Kidney (tissue), 13 donors: ENCODE measurements at regions not wholly inside any gene's neighbourhood (a gene's known extent, or its start where the extent isn't known, plus 50 kb on each side); places are given as distances from the start of the nearest gene placed in this dataset.

Experiments used
- DNase-seq, 5 donors: peaks; one replicate each; pipeline ENCODE4 v3.0.0-alpha.2; 2013 to 2020
- FAIRE-seq: peaks from 2 replicates; lab custom pipeline; 2012; peaks lifted over from hg19 to GRCh38; lab: Jason Lieb, UNC
- H3K27ac ChIP-seq, 2 donors: one replicate each; pipeline ENCODE4 v1.7.0; 2013; ENCODE audit warnings: low read depth in 2 of 2, low read length in 2 of 2, inconsistent platforms in 1 of 2
- H3K27me3 ChIP-seq: one replicate; pipeline ENCODE4 v1.7.1; 2013; ENCODE audit warnings: low read length, inconsistent platforms; ENCODE audit not compliant: control insufficient read depth, insufficient read depth
- H3K36me3 ChIP-seq, 3 donors: one replicate each; pipeline versions ENCODE4 v1.7.0 to v1.7.1; 2013; ENCODE audit warnings: low read length in 3 of 3, control low read depth in 1 of 3, inconsistent platforms in 1 of 3; ENCODE audit not compliant: insufficient read depth in 3 of 3, control insufficient read depth in 2 of 3
- H3K4me1 ChIP-seq, 3 donors: one replicate each; pipeline versions ENCODE4 v1.7.0 to v1.7.1; 2013; ENCODE audit warnings: low read length in 3 of 3, inconsistent platforms in 1 of 3, low read depth in 1 of 3; ENCODE audit not compliant: control insufficient read depth in 2 of 3, insufficient read depth in 2 of 3
- H3K4me3 ChIP-seq, 3 donors: one replicate each; pipeline versions ENCODE4 v1.7.0 to v1.8.1; 2013; ENCODE audit warnings: low read length in 3 of 3, control low read depth in 1 of 3, inconsistent platforms in 1 of 3
- H3K9ac ChIP-seq, 3 donors: one replicate each; pipeline versions ENCODE4 v1.7.0 to v1.7.1; 2013; ENCODE audit warnings: low read length in 3 of 3, control low read depth in 1 of 3, inconsistent platforms in 1 of 3
- H3K9me3 ChIP-seq, 3 donors: one replicate each; pipeline versions ENCODE4 v1.7.0 to v1.7.1; 2013; ENCODE audit warnings: low read length in 3 of 3, control low read depth in 1 of 3, inconsistent platforms in 1 of 3; ENCODE audit not compliant: control insufficient read depth in 2 of 3, insufficient read depth in 1 of 3
- CTCF ChIP-seq: IDR thresholded peaks from 3 replicates; pipeline ENCODE4 v1.5.1; 2012; ENCODE audit warnings: mild to moderate bottlenecking, moderate library complexity, borderline replicate concordance; ENCODE audit not compliant: insufficient read depth; ENCODE audit errors: extremely low read depth
- intact Hi-C: fragments of 100-400 bp; cut with DNase I; formaldehyde crosslinking; loops from one replicate; pipeline ENCODE4 v1.11.1; 2022
- donor health status: control.
- donor health status: control.
- donor health status: control.
- donor health status: control.
- donor health status: control.
- donor health status: DM: yes; HTN: yes; CAD: no.
- donor health status: Normal renal cell carcinoma (clear cell type).

- no peaks in the 10 kb centered on the region for H3K36me3 ChIP-seq
- FAIRE-seq (no peak), DNase-seq (no peak)
- H3K27ac ChIP-seq = no peak overlapping the region
- no peak overlapping the region for H3K9ac ChIP-seq
- intact Hi-C loops = no loop called here
- no peak overlapping the region for H3K4me3 ChIP-seq
- H3K27me3 ChIP-seq = no peaks in the 10 kb centered on the region
- H3K9me3 ChIP-seq = no peaks in the 10 kb centered on the region
- no peak for TF ChIP-seq CTCF
- H3K4me1 ChIP-seq = no peaks in the 10 kb centered on the region
Observed at GRCh38 chr6:8710668-8711431, 275.5 kb upstream of the SLC35B3 start.

GRCh38 chr6:8707956-8708772 is 272.8 kb upstream of the SLC35B3 start:
- peak; percentile 42 for TF ChIP-seq CTCF
- DNase-seq (peak in 3 of 5 donors; percentile 24 to 71 (median 68)), FAIRE-seq (no peak)
- intact Hi-C loops = no loop called here
- Histone ChIP-seq H3K36me3 (no peaks in the 10 kb centered on the region), H3K4me3 (peak overlapping the region in 2 of 3 donors; percentile 8 to 48), H3K27me3 (no peaks in the 10 kb centered on the region), H3K27ac (no peak overlapping the region), H3K4me1 (no peaks in the 10 kb centered on the region), H3K9me3 (no peaks in the 10 kb centered on the region), H3K9ac (no peak overlapping the region)

- Histone ChIP-seq H3K27me3 (no peaks in the 10 kb centered on the region), H3K4me1 (no peaks in the 10 kb centered on the region), H3K9ac (no peak overlapping the region), H3K9me3 (no peaks in the 10 kb centered on the region), H3K36me3 (no peaks in the 10 kb centered on the region), H3K27ac (no peak overlapping the region), H3K4me3 (no peak overlapping the region)
- TF ChIP-seq CTCF = no peak
- no peak for FAIRE-seq
- intact Hi-C loops = no loop called here
- DNase-seq = no peak
Observed at GRCh38 chr6:8707369-8707768, 272.0 kb upstream of the SLC35B3 start.
